HEK293T (cell line): ENCODE measurements at regions not wholly inside any gene's neighbourhood (a gene's known extent, or its start where the extent isn't known, plus 50 kb on each side); places are given as distances from the start of the nearest gene placed in this dataset.

Experiments used
- ARNT ChIP-seq: fragments of 450-650 bp; IDR thresholded peaks from 2 replicates; pipeline ENCODE4 v1.6.1; 2017; ENCODE audit warnings: mild to moderate bottlenecking
- BHLHE40 ChIP-seq: fragments of 450-650 bp; IDR thresholded peaks from 2 replicates; pipeline ENCODE4 v1.6.1; 2016; ENCODE audit warnings: mild to moderate bottlenecking, moderate library complexity, borderline replicate concordance
- CTBP1 ChIP-seq: fragments of 450-650 bp; IDR thresholded peaks from 2 replicates; pipeline ENCODE4 v1.6.1; 2016; ENCODE audit warnings: borderline replicate concordance
- FOXA1 ChIP-seq: fragments of 450-650 bp; IDR thresholded peaks from 2 replicates; pipeline ENCODE4 v1.6.1; 2016; ENCODE audit warnings: mild to moderate bottlenecking
- FOXK2 ChIP-seq: fragments of 450-650 bp; IDR thresholded peaks from 2 replicates; pipeline ENCODE4 v1.6.1; 2016; ENCODE audit warnings: mild to moderate bottlenecking
- FOXM1 ChIP-seq: fragments of 450-650 bp; IDR thresholded peaks from 2 replicates; pipeline ENCODE4 v1.6.1; 2017; ENCODE audit warnings: mild to moderate bottlenecking, borderline replicate concordance
- HDGF ChIP-seq: fragments of 450-650 bp; IDR thresholded peaks from 2 replicates; pipeline ENCODE4 v1.6.1; 2017; ENCODE audit warnings: antibody characterized with exemption, borderline replicate concordance
- L3MBTL2 ChIP-seq: fragments of 450-650 bp; conservative IDR thresholded peaks from 2 replicates; pipeline ENCODE4 v1.6.1; 2016; ENCODE audit warnings: mild to moderate bottlenecking
- NFRKB ChIP-seq: fragments of 450-650 bp; IDR thresholded peaks from 2 replicates; pipeline ENCODE4 v1.6.1; 2016; ENCODE audit warnings: mild to moderate bottlenecking, moderate library complexity
- PKNOX1 ChIP-seq: fragments of 450-650 bp; IDR thresholded peaks from 2 replicates; pipeline ENCODE4 v1.6.1; 2016
- SP1 ChIP-seq: fragments of 450-650 bp; IDR thresholded peaks from 2 replicates; pipeline ENCODE4 v1.6.1; 2017
- SUZ12 ChIP-seq: fragments of 450-650 bp; IDR thresholded peaks from 2 replicates; pipeline ENCODE4 v1.6.1; 2016; ENCODE audit warnings: mild to moderate bottlenecking
- TARDBP ChIP-seq: fragments of 450-650 bp; IDR thresholded peaks from 2 replicates; pipeline ENCODE4 v1.6.1; 2016
- ZNF384 ChIP-seq: fragments of 450-650 bp; IDR thresholded peaks from 2 replicates; pipeline ENCODE4 v1.6.1; 2016

DNA sequence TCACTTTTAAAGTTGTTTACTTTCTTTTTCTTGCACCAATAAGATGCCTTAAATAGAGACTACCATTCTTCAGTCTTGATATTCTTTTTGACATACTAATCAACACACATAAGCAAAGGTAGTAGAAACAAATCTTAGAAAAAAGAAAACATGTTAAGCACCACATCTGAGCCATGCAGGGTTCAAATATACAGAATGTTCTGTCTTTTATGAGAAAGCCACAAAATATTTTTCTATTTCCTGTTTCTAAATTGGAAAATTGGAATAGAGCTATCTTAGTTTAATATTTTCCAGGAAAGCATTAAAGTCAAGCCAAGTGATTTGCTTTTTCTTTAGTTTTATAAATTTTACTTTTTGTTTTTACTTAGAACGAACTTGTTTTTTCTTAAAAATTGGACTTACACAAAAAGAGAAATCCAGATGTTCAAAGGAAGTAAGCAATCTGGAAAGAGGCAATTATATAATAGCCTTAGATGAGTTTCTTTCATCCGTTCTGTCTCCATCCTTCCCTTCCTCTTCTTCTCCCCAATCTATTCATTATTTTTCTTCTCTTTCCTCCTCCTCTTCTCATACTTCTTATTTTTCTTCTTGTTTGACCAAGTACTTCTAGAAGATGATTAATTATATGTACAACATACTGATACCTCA, 731.7 kb downstream of the SQOR start:
- TF ChIP-seq ARNT, result no peak
- no peak for TF ChIP-seq FOXK2
- no peak for TF ChIP-seq HDGF
- TF ChIP-seq TARDBP, result no peak
- TF ChIP-seq FOXA1, result no peak
- no peak for TF ChIP-seq SP1
- no peak for TF ChIP-seq BHLHE40
- TF ChIP-seq ZNF384, result no peak
- no peak for TF ChIP-seq SUZ12
- TF ChIP-seq L3MBTL2, result no peak
- TF ChIP-seq FOXM1, result no peak
- TF ChIP-seq CTBP1, result no peak
- no peak for TF ChIP-seq PKNOX1
- TF ChIP-seq NFRKB, result no peak
